ENCODE measurements at regions not wholly inside any gene's neighbourhood (a gene's known extent, or its start where the extent isn't known, plus 50 kb on each side); places are given as distances from the start of the nearest gene placed in this dataset.

GRCh38 chr16:52649870-52650269, 102.9 kb upstream of the TOX3 start:
- H3K4me1 ChIP-seq (ENCODE audit: control insufficient read depth, insufficient read depth, low read length) = no peaks in the 10 kb centered on the region
- H3K4me3 ChIP-seq (ENCODE audit: low read length) = no peak overlapping the region
- no peak overlapping the region for H3K9ac ChIP-seq (ENCODE audit: low read length)
- DNase-seq (ENCODE audit: low read depth) = no peak
- no peaks in the 10 kb centered on the region for H3K27me3 ChIP-seq (replicated peaks; ENCODE audit: control insufficient read depth, insufficient read depth, low read length)
- no peaks in the 10 kb centered on the region for H3K36me3 ChIP-seq (ENCODE audit: control insufficient read depth, insufficient read depth, low read length, severe bottlenecking)
- H3K9me3 ChIP-seq (ENCODE audit: control insufficient read depth, low read length) = no peaks in the 10 kb centered on the region

- Histone ChIP-seq H3K36me3 (ENCODE audit: control insufficient read depth, insufficient read depth, low read length, severe bottlenecking) (no peaks in the 10 kb centered on the region), H3K4me1 (ENCODE audit: control insufficient read depth, insufficient read depth, low read length) (no peaks in the 10 kb centered on the region), H3K4me3 (ENCODE audit: low read length) (no peak overlapping the region), H3K9ac (ENCODE audit: low read length) (no peak overlapping the region), H3K27me3 (replicated peaks; ENCODE audit: control insufficient read depth, insufficient read depth, low read length) (no peaks in the 10 kb centered on the region), H3K9me3 (ENCODE audit: control insufficient read depth, low read length) (no peaks in the 10 kb centered on the region)
- DNase-seq (ENCODE audit: low read depth) = no peak
These were observed 100.6 kb upstream of the TOX3 start for GRCh38 chr16:52647588-52647987.

GRCh38 chr16:52643006-52643405, 96.1 kb upstream of the TOX3 start:
- no peak overlapping the region for H3K4me3 ChIP-seq (ENCODE audit: low read length)

GRCh38 chr16:52634528-52634927, 87.6 kb upstream of the TOX3 start:
- Histone ChIP-seq H3K4me3 (ENCODE audit: low read length) (no peak overlapping the region), H3K9me3 (ENCODE audit: control insufficient read depth, low read length) (peaks cover 7% of the 10 kb centered on the region), H3K27me3 (replicated peaks; ENCODE audit: control insufficient read depth, insufficient read depth, low read length) (no peaks in the 10 kb centered on the region), H3K4me1 (ENCODE audit: control insufficient read depth, insufficient read depth, low read length) (no peaks in the 10 kb centered on the region), H3K9ac (ENCODE audit: low read length) (no peak overlapping the region), H3K36me3 (ENCODE audit: control insufficient read depth, insufficient read depth, low read length, severe bottlenecking) (no peaks in the 10 kb centered on the region)
- DNase-seq (ENCODE audit: low read depth) = no peak

More at GRCh38 chr16:52643006-52643405, 96.1 kb upstream of the TOX3 start:
- Histone ChIP-seq H3K4me1 (ENCODE audit: control insufficient read depth, insufficient read depth, low read length) (no peaks in the 10 kb centered on the region), H3K36me3 (ENCODE audit: control insufficient read depth, insufficient read depth, low read length, severe bottlenecking) (no peaks in the 10 kb centered on the region), H3K27me3 (replicated peaks; ENCODE audit: control insufficient read depth, insufficient read depth, low read length) (no peaks in the 10 kb centered on the region), H3K9ac (ENCODE audit: low read length) (no peak overlapping the region), H3K9me3 (ENCODE audit: control insufficient read depth, low read length) (peaks cover 3% of the 10 kb centered on the region)
- DNase-seq (ENCODE audit: low read depth) = no peak

DNA sequence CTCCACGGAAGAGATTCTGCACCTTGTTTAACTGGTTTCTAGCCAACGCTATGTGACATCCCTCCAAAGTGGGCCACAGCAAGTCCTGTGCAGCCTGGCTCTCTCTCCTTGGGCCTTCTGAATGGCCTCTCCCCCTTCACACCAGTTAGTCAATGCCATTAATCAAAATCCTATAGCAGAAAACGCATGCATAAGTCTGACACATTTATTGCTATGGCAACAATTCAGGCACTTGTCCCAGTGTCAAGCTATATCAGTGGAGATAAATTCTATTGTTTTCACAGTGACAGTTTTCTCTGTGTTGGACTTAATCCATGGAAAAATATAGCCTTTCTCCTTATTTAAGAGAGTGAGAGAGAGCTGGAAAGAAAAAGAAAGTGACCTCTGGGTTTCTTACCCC, 87.2 kb upstream of the TOX3 start:
- no peaks in the 10 kb centered on the region for H3K27me3 ChIP-seq (replicated peaks; ENCODE audit: control insufficient read depth, insufficient read depth, low read length)
- no peaks in the 10 kb centered on the region for H3K36me3 ChIP-seq (ENCODE audit: control insufficient read depth, insufficient read depth, low read length, severe bottlenecking)
- no peak for DNase-seq (ENCODE audit: low read depth)
- H3K9me3 ChIP-seq (ENCODE audit: control insufficient read depth, low read length) = peaks cover 7% of the 10 kb centered on the region
- no peak overlapping the region for H3K4me3 ChIP-seq (ENCODE audit: low read length)
- no peaks in the 10 kb centered on the region for H3K4me1 ChIP-seq (ENCODE audit: control insufficient read depth, insufficient read depth, low read length)
- H3K9ac ChIP-seq (ENCODE audit: low read length) = no peak overlapping the region

DNA sequence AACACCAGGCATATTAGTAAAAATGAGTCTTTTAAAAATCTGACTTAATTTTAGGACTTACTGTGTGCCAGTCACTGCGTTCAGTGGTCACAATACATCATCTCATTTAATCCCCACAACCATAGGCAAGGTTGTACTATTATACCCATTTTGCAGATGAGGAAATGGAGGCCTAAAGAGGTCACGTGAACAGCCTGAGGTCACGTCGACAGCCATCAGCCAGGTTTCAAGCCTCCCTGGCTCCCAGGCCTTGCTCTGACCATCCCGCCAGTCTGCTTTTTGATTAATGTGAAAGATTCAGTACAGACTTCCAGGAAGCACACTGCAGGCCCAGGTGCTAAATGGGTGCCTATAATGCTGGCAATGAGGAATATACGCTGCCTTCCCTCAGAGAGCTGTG, 86.3 kb upstream of the TOX3 start:
- peaks cover 4% of the 10 kb centered on the region for H3K9me3 ChIP-seq (ENCODE audit: control insufficient read depth, low read length)
- H3K27me3 ChIP-seq (replicated peaks; ENCODE audit: control insufficient read depth, insufficient read depth, low read length) = no peaks in the 10 kb centered on the region
- no peak for DNase-seq (ENCODE audit: low read depth)
- no peak overlapping the region for H3K4me3 ChIP-seq (ENCODE audit: low read length)
- no peaks in the 10 kb centered on the region for H3K36me3 ChIP-seq (ENCODE audit: control insufficient read depth, insufficient read depth, low read length, severe bottlenecking)
- H3K4me1 ChIP-seq (ENCODE audit: control insufficient read depth, insufficient read depth, low read length) = no peaks in the 10 kb centered on the region
- H3K9ac ChIP-seq (ENCODE audit: low read length) = no peak overlapping the region

- Histone ChIP-seq H3K4me1 (ENCODE audit: control insufficient read depth, insufficient read depth, low read length) (no peaks in the 10 kb centered on the region), H3K9ac (ENCODE audit: low read length) (no peak overlapping the region), H3K27me3 (replicated peaks; ENCODE audit: control insufficient read depth, insufficient read depth, low read length) (no peaks in the 10 kb centered on the region), H3K9me3 (ENCODE audit: control insufficient read depth, low read length) (peaks cover 6% of the 10 kb centered on the region), H3K4me3 (ENCODE audit: low read length) (no peak overlapping the region), H3K36me3 (ENCODE audit: control insufficient read depth, insufficient read depth, low read length, severe bottlenecking) (no peaks in the 10 kb centered on the region)
- no peak for DNase-seq (ENCODE audit: low read depth)
These were observed 84.8 kb upstream of the TOX3 start for GRCh38 chr16:52631711-52632110.

DNA sequence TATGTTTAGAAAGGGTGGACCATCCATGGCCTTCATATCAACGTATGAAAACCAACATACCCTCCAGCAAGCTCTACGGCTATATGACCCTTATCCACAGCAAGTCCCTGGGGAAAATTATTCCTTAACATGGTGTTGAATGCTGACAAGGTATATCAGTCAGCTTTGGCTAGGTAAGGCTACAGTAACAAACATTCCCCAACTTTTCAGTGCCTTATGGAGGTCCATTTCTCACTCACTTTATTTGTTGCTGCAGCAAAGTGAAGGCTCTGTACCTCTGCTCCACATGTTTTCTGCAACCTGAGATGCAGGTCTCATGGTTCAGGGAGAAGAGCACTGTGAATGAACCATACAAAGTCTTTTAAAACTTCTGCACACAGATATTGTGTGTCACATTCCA, 83.8 kb upstream of the TOX3 start:
- Histone ChIP-seq H3K4me1 (ENCODE audit: control insufficient read depth, insufficient read depth, low read length) (no peaks in the 10 kb centered on the region), H3K36me3 (ENCODE audit: control insufficient read depth, insufficient read depth, low read length, severe bottlenecking) (no peaks in the 10 kb centered on the region), H3K27me3 (replicated peaks; ENCODE audit: control insufficient read depth, insufficient read depth, low read length) (no peaks in the 10 kb centered on the region), H3K9ac (ENCODE audit: low read length) (no peak overlapping the region), H3K4me3 (ENCODE audit: low read length) (no peak overlapping the region), H3K9me3 (ENCODE audit: control insufficient read depth, low read length) (peaks cover 3% of the 10 kb centered on the region)
- no peak for DNase-seq (ENCODE audit: low read depth)

- peaks cover 3% of the 10 kb centered on the region for H3K9me3 ChIP-seq (ENCODE audit: control insufficient read depth, low read length)
- no peak overlapping the region for H3K9ac ChIP-seq (ENCODE audit: low read length)
- no peaks in the 10 kb centered on the region for H3K4me1 ChIP-seq (ENCODE audit: control insufficient read depth, insufficient read depth, low read length)
- H3K27me3 ChIP-seq (replicated peaks; ENCODE audit: control insufficient read depth, insufficient read depth, low read length) = no peaks in the 10 kb centered on the region
- no peak overlapping the region for H3K4me3 ChIP-seq (ENCODE audit: low read length)
- DNase-seq (ENCODE audit: low read depth) = no peak
- H3K36me3 ChIP-seq (ENCODE audit: control insufficient read depth, insufficient read depth, low read length, severe bottlenecking) = no peaks in the 10 kb centered on the region
These were observed 82.4 kb upstream of the TOX3 start for GRCh38 chr16:52629296-52629695.

DNA sequence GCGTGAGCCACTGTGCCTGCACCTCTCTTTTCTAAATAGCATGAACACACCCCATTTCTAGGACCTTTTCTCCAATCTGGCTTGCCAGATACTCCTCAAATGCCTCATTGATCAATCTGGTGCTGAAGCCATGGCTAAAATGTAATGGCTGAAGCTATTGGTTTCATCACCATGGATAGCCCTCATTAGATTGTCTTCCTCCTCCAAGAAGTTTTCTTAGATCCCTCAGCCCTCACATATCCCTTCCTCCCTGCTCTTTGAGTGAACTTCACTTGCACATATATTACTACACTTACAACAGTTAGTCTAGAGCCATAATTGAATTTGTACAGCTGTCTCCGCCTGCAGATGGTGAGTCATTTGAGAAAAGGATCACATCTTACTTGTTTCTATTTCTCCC, 77.9 kb upstream of the TOX3 start:
- Histone ChIP-seq H3K36me3 (ENCODE audit: control insufficient read depth, insufficient read depth, low read length, severe bottlenecking) (no peaks in the 10 kb centered on the region), H3K9ac (ENCODE audit: low read length) (no peak overlapping the region), H3K9me3 (ENCODE audit: control insufficient read depth, low read length) (peaks cover 3% of the 10 kb centered on the region), H3K27me3 (replicated peaks; ENCODE audit: control insufficient read depth, insufficient read depth, low read length) (no peaks in the 10 kb centered on the region), H3K4me1 (ENCODE audit: control insufficient read depth, insufficient read depth, low read length) (no peaks in the 10 kb centered on the region), H3K4me3 (ENCODE audit: low read length) (no peak overlapping the region)
- DNase-seq (ENCODE audit: low read depth) = no peak

DNA sequence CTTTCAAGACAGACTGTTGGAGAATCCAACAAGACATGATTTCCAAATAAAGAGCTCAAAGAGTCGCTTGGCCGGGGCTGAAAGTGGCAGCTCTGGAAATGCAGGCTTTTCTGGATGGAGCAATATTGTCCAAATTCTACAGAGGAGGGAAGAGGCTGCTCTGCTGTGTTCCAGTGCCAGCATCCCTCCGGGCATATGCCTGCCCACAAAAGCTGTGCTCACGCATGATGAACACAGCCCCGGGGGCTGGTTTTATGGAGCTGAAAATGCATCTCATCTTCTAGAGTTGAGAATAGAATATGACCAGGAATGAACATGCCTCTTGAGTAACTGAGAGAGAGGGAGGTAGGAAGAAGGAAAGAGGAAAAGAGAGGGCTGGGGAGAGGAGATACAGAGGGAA, 74.7 kb upstream of the TOX3 start:
- H3K9ac ChIP-seq (ENCODE audit: low read length) = no peak overlapping the region
- H3K27me3 ChIP-seq (replicated peaks; ENCODE audit: control insufficient read depth, insufficient read depth, low read length) = no peaks in the 10 kb centered on the region
- no peaks in the 10 kb centered on the region for H3K36me3 ChIP-seq (ENCODE audit: control insufficient read depth, insufficient read depth, low read length, severe bottlenecking)
- DNase-seq (ENCODE audit: low read depth) = no peak
- H3K9me3 ChIP-seq (ENCODE audit: control insufficient read depth, low read length) = no peaks in the 10 kb centered on the region
- H3K4me1 ChIP-seq (ENCODE audit: control insufficient read depth, insufficient read depth, low read length) = no peaks in the 10 kb centered on the region
- no peak overlapping the region for H3K4me3 ChIP-seq (ENCODE audit: low read length)

- no peak for DNase-seq (ENCODE audit: low read depth)
- Histone ChIP-seq H3K9me3 (ENCODE audit: control insufficient read depth, low read length) (no peaks in the 10 kb centered on the region), H3K4me3 (ENCODE audit: low read length) (no peak overlapping the region), H3K27me3 (replicated peaks; ENCODE audit: control insufficient read depth, insufficient read depth, low read length) (no peaks in the 10 kb centered on the region), H3K4me1 (ENCODE audit: control insufficient read depth, insufficient read depth, low read length) (no peaks in the 10 kb centered on the region), H3K36me3 (ENCODE audit: control insufficient read depth, insufficient read depth, low read length, severe bottlenecking) (no peaks in the 10 kb centered on the region), H3K9ac (ENCODE audit: low read length) (no peak overlapping the region)
These were observed 72.0 kb upstream of the TOX3 start for GRCh38 chr16:52618753-52619497.
